HL-60 (cell line): ENCODE measurements at regions not wholly inside any gene's neighbourhood (a gene's known extent, or its start where the extent isn't known, plus 50 kb on each side); places are given as distances from the start of the nearest gene placed in this dataset.

Experiments used
- DNase-seq, 2 experiments: peaks; one replicate each; pipeline ENCODE4 v3.0.0-alpha.2; 2010 to 2020; ENCODE audit warnings: low read depth in 1 of 2, low spot score in 1 of 2
- H3K27ac ChIP-seq: fragments of 250-450 bp; sonication (Bioruptor Pico); replicated peaks from 2 replicates; pipeline ENCODE4 v1.5.1; 2020; ENCODE audit warnings: mild to moderate bottlenecking, moderate library complexity
- H3K27me3 ChIP-seq: fragments of 250-450 bp; sonication (Bioruptor Pico); 2 replicates; pipeline ENCODE4 v1.5.1; 2021; ENCODE audit warnings: mild to moderate bottlenecking, moderate library complexity; ENCODE audit not compliant: insufficient read depth, poor library complexity, severe bottlenecking
- H3K4me3 ChIP-seq: replicated peaks from 2 replicates; pipeline ENCODE4 v1.5.1; 2011; ENCODE audit warnings: mild to moderate bottlenecking, control low read depth, low read length; ENCODE audit not compliant: insufficient read depth
- CTCF ChIP-seq: IDR thresholded peaks from one replicate; pipeline ENCODE4 v1.5.1; 2011; ENCODE audit warnings: low read length, control low read depth, inconsistent platforms; ENCODE audit not compliant: insufficient read depth
- GABPA ChIP-seq: IDR thresholded peaks from 2 replicates; pipeline ENCODE4 v1.6.1; 2012; ENCODE audit warnings: low read depth
- POLR2AphosphoS5 ChIP-seq: IDR thresholded peaks from 2 replicates; pipeline ENCODE4 v1.6.1; 2012; ENCODE audit warnings: low read depth
- SPI1 ChIP-seq: IDR thresholded peaks from 2 replicates; pipeline ENCODE4 v1.6.1; 2012; ENCODE audit warnings: low read depth, mild to moderate bottlenecking, borderline replicate concordance
- TF ChIP-seq, protein P1 (sequence below): IDR thresholded peaks from 2 replicates; pipeline ENCODE4 v1.6.1; 2012; ENCODE audit warnings: low read depth; ENCODE audit not compliant: insufficient replicate concordance

DNA sequence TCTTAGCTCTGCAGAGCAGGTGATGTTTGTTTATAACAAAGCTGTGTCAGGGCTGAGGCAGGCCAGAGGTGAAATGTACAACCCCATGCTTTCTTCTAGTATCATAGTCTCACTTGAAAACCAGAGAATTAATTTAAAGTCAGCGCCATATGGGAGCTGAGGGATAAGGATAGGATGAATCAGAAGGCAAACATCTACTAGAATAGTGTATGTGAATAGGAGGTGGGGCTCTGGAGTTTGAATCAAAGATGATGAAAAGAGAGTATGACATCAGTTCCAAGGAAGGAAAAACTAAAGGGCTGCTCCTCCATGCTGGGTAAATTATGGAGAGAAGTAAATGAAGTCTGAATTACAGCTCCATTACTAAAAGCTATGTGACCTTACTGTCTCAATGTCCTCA, 441.5 kb downstream of the RASEF start:
- H3K27ac ChIP-seq = no peak overlapping the region
- no peak overlapping the region for H3K4me3 ChIP-seq
- no peak for DNase-seq
- TF ChIP-seq CTCF (no peak), GABPA (no peak), POLR2AphosphoS5 (no peak), SPI1 (no peak)
- TF ChIP-seq, protein P1, sequence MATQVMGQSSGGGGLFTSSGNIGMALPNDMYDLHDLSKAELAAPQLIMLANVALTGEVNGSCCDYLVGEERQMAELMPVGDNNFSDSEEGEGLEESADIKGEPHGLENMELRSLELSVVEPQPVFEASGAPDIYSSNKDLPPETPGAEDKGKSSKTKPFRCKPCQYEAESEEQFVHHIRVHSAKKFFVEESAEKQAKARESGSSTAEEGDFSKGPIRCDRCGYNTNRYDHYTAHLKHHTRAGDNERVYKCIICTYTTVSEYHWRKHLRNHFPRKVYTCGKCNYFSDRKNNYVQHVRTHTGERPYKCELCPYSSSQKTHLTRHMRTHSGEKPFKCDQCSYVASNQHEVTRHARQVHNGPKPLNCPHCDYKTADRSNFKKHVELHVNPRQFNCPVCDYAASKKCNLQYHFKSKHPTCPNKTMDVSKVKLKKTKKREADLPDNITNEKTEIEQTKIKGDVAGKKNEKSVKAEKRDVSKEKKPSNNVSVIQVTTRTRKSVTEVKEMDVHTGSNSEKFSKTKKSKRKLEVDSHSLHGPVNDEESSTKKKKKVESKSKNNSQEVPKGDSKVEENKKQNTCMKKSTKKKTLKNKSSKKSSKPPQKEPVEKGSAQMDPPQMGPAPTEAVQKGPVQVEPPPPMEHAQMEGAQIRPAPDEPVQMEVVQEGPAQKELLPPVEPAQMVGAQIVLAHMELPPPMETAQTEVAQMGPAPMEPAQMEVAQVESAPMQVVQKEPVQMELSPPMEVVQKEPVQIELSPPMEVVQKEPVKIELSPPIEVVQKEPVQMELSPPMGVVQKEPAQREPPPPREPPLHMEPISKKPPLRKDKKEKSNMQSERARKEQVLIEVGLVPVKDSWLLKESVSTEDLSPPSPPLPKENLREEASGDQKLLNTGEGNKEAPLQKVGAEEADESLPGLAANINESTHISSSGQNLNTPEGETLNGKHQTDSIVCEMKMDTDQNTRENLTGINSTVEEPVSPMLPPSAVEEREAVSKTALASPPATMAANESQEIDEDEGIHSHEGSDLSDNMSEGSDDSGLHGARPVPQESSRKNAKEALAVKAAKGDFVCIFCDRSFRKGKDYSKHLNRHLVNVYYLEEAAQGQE = no peak
- H3K27me3 ChIP-seq = no peaks in the 10 kb centered on the region

DNA sequence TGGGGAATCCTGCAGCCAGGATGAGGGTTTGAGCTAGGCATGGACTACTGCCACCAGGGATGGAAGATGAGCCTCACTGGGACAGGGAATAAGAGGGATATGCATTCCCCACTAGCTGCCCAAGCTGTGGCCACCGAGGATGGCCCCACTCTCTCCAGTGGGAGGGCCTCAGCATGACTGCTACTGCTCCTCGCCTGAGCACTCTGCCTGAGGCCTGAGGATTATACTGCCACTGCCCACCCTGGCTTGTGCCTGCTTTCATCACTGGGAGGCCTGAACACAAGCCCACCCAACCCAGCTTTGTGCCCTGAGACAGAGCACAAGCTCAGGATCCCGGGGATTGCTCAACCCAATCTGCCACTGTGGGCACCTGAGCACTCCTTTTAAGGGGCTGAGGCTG, 425.6 kb downstream of the RASEF start:
- TF ChIP-seq POLR2AphosphoS5 = no peak
- no peak for TF ChIP-seq GABPA
- no peak for TF ChIP-seq SPI1
- TF ChIP-seq, protein P1 = no peak
- no peak for TF ChIP-seq CTCF
- no peak for DNase-seq
- no peak overlapping the region for H3K4me3 ChIP-seq

DNA sequence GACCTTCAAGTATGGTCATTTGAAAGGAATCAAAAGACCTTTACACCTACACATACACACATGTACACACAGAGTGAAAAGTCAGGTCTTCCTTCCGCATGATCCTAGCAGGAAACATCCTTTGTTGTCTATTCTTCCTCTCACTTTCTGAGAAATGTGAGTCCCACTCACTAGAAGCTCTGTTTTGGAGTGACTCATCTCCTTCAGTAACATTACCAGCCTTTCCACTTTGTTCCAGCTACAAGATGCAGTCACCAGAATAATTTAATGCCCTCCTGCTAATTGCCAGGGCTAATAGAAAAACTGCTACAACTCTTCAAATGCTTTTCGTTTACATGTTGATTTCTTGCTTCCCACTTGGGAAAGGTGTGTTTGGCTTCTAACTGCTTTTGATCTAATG, 417.3 kb downstream of the RASEF start:
- TF ChIP-seq SPI1 = no peak
- no peak for TF ChIP-seq POLR2AphosphoS5
- TF ChIP-seq GABPA = no peak
- TF ChIP-seq, protein P1 = no peak
- no peak for TF ChIP-seq CTCF
- Histone ChIP-seq H3K27ac (no peak overlapping the region), H3K4me3 (no peak overlapping the region), H3K27me3 (no peaks in the 10 kb centered on the region)
- no peak for DNase-seq

More for the DNA sequence above, 425.6 kb downstream of the RASEF start:
- Histone ChIP-seq H3K27ac (no peak overlapping the region), H3K27me3 (no peaks in the 10 kb centered on the region)
